Hepatocyte (in vitro differentiated cells): ENCODE measurements at regions not wholly inside any gene's neighbourhood (a gene's known extent, or its start where the extent isn't known, plus 50 kb on each side); places are given as distances from the start of the nearest gene placed in this dataset.

Experiments
- DNase-seq: peaks from one replicate; pipeline ENCODE4 v3.0.0-alpha.2; 2016; ENCODE audit warnings: low spot score
- H2AFZ ChIP-seq: fragments of 200-600 bp; sonication (generic); 2 replicates; pipeline ENCODE4 v1.6.0; 2016; ENCODE audit warnings: antibody characterized with exemption, mild to moderate bottlenecking
- H3K27ac ChIP-seq: fragments of 200-600 bp; sonication (generic); 2 replicates; pipeline ENCODE4 v1.5.1; 2016; ENCODE audit warnings: mild to moderate bottlenecking
- H3K27me3 ChIP-seq: fragments of 200-600 bp; sonication (generic); 2 replicates; pipeline ENCODE4 v1.6.1; 2016
- H3K36me3 ChIP-seq: fragments of 200-600 bp; sonication (generic); replicated peaks from 2 replicates; pipeline ENCODE4 v1.5.1; 2016; ENCODE audit warnings: low read depth; ENCODE audit not compliant: insufficient read depth
- H3K4me1 ChIP-seq: fragments of 200-600 bp; sonication (generic); 2 replicates; pipeline ENCODE4 v1.5.1; 2016; ENCODE audit warnings: mild to moderate bottlenecking, moderate library complexity; ENCODE audit not compliant: insufficient read depth
- H3K4me2 ChIP-seq: fragments of 200-600 bp; sonication (generic); 2 replicates; pipeline ENCODE4 v1.6.0; 2016
- H3K4me3 ChIP-seq: fragments of 200-600 bp; sonication (generic); 2 replicates; pipeline ENCODE4 v1.5.1; 2016; ENCODE audit warnings: mild to moderate bottlenecking
- H3K79me2 ChIP-seq: fragments of 200-600 bp; sonication (generic); 2 replicates; pipeline ENCODE4 v1.6.0; 2017; ENCODE audit warnings: mild to moderate bottlenecking
- H3K9me2 ChIP-seq: fragments of 200-600 bp; sonication (generic); replicated peaks from 2 replicates; pipeline ENCODE4 v1.6.0; 2017; ENCODE audit warnings: mild to moderate bottlenecking; ENCODE audit not compliant: insufficient read depth
- H3K9me3 ChIP-seq: fragments of 200-600 bp; sonication (generic); 2 replicates; pipeline ENCODE4 v1.5.1; 2016; ENCODE audit warnings: low read depth, mild to moderate bottlenecking
- H4K20me1 ChIP-seq: fragments of 200-600 bp; sonication (generic); 2 replicates; pipeline ENCODE4 v1.6.0; 2016; ENCODE audit warnings: mild to moderate bottlenecking; ENCODE audit not compliant: insufficient read depth, poor library complexity, severe bottlenecking
- EZH2 ChIP-seq: fragments of 200-600 bp; sonication (generic); IDR thresholded peaks from 2 replicates; pipeline ENCODE4 v1.6.1; 2016; ENCODE audit warnings: antibody characterized with exemption, mild to moderate bottlenecking, borderline replicate concordance
- EZH2phosphoT487 ChIP-seq: fragments of 200-600 bp; sonication (generic); IDR thresholded peaks from one replicate; pipeline ENCODE4 v1.6.1; 2018; ENCODE audit warnings: antibody characterized with exemption, mild to moderate bottlenecking, low read depth, moderate library complexity; ENCODE audit not compliant: unreplicated experiment, severe bottlenecking
- WGBS: methylation state at CpG from one replicate; pipeline ENCODE4 v1.1.6; 2016; ENCODE audit warnings: low lambda C conversion rate; ENCODE audit errors: missing lambda C conversion rate; 5-methylcytosine and 5-hydroxymethylcytosine counted together
- TF ChIP-seq, protein P1 (sequence below): fragments of 200-600 bp; sonication (generic); IDR thresholded peaks from 2 replicates; pipeline ENCODE4 v1.5.1; 2016; ENCODE audit warnings: antibody characterized with exemption, mild to moderate bottlenecking; ENCODE audit not compliant: poor library complexity

GRCh38 chr7:47217086-47217485 is 364.8 kb downstream of the TNS3 start:
- Histone ChIP-seq H3K4me1 (peaks cover 2% of the 10 kb centered on the region), H3K27ac (no peak overlapping the region), H3K27me3 (no peaks in the 10 kb centered on the region), H3K9me3 (no peaks in the 10 kb centered on the region), H3K9me2 (no peaks in the 10 kb centered on the region), H3K4me3 (no peak overlapping the region), H3K4me2 (no peak overlapping the region), H2AFZ (no peak overlapping the region), H3K36me3 (no peaks in the 10 kb centered on the region), H4K20me1 (no peaks in the 10 kb centered on the region), H3K79me2 (no peaks in the 10 kb centered on the region)
- DNase-seq: no peak
- WGBS: 93% methylated on average over 3 of the region's 3 CpGs
- TF ChIP-seq, protein P1, sequence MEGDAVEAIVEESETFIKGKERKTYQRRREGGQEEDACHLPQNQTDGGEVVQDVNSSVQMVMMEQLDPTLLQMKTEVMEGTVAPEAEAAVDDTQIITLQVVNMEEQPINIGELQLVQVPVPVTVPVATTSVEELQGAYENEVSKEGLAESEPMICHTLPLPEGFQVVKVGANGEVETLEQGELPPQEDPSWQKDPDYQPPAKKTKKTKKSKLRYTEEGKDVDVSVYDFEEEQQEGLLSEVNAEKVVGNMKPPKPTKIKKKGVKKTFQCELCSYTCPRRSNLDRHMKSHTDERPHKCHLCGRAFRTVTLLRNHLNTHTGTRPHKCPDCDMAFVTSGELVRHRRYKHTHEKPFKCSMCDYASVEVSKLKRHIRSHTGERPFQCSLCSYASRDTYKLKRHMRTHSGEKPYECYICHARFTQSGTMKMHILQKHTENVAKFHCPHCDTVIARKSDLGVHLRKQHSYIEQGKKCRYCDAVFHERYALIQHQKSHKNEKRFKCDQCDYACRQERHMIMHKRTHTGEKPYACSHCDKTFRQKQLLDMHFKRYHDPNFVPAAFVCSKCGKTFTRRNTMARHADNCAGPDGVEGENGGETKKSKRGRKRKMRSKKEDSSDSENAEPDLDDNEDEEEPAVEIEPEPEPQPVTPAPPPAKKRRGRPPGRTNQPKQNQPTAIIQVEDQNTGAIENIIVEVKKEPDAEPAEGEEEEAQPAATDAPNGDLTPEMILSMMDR: no peak
- TF ChIP-seq EZH2: no peak
- TF ChIP-seq EZH2phosphoT487: no peak

DNA sequence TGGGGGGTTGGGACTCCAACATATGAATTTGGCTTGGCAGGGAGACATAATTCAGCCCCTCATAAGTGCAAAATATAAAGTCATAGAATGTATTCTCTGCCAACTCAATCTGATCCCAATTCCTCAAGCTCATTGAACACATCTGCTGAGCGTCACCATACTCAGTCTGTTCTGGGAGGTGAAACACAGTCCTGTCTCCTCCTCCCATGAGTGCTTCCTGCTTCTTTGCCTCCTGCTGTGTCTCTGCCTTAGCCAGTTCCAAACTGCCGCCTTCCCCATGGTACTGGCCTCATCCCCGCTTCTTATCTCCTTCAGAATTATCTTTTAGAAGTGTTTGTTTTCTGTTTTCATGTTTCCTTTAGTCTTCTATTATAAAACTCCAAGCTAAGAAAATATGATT is 365.5 kb downstream of the TNS3 start:
- TF ChIP-seq EZH2 (no peak), EZH2phosphoT487 (no peak)
- TF ChIP-seq, protein P1: no peak
- Histone ChIP-seq H3K27ac (no peak overlapping the region), H3K79me2 (no peaks in the 10 kb centered on the region), H3K36me3 (no peaks in the 10 kb centered on the region), H4K20me1 (no peaks in the 10 kb centered on the region), H3K9me2 (no peaks in the 10 kb centered on the region), H2AFZ (no peak overlapping the region), H3K27me3 (no peaks in the 10 kb centered on the region), H3K4me2 (no peak overlapping the region), H3K4me3 (no peak overlapping the region), H3K4me1 (peaks cover 4% of the 10 kb centered on the region), H3K9me3 (no peaks in the 10 kb centered on the region)
- WGBS: 79% methylated on average over 3 of the region's 3 CpGs
- no peak for DNase-seq

DNA sequence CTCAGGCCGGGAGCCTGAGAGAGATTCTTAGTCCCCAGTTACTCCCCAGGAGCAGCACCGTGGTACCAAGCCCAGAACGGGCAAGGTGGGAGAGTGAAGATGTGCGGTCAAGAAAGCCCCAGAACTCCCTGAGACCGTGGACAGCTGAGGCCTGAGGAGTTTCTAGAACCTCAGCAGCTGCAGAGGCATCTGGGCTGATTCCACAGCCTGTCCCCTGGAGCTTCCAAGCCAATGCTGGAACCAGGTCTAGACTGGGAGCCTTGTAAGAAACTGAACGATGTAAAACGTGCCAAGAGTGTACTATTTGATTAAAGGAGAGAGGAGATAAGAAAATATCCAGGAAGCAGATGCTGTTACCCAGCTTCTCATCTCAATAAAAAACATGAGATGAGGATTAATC is 366.3 kb downstream of the TNS3 start:
- no peaks in the 10 kb centered on the region for H3K9me2 ChIP-seq
- no peaks in the 10 kb centered on the region for H4K20me1 ChIP-seq
- no peak for DNase-seq
- no peak overlapping the region for H3K4me2 ChIP-seq
- no peaks in the 10 kb centered on the region for H3K36me3 ChIP-seq
- 89% methylated on average over 7 of the region's 7 CpGs for WGBS
- no peaks in the 10 kb centered on the region for H3K9me3 ChIP-seq
- no peak overlapping the region for H3K27ac ChIP-seq
- no peaks in the 10 kb centered on the region for H3K79me2 ChIP-seq
- no peak overlapping the region for H2AFZ ChIP-seq
- peaks cover 4% of the 10 kb centered on the region for H3K4me1 ChIP-seq
- H3K27me3 ChIP-seq: no peaks in the 10 kb centered on the region
- no peak overlapping the region for H3K4me3 ChIP-seq
- TF ChIP-seq EZH2phosphoT487 (no peak), EZH2 (no peak)
- TF ChIP-seq, protein P1: no peak

GRCh38 chr7:47215049-47215448 is 366.9 kb downstream of the TNS3 start:
- TF ChIP-seq, protein P1: no peak
- no peak for TF ChIP-seq EZH2phosphoT487
- no peak for TF ChIP-seq EZH2
- no peaks in the 10 kb centered on the region for H4K20me1 ChIP-seq
- no peaks in the 10 kb centered on the region for H3K36me3 ChIP-seq
- H3K79me2 ChIP-seq: no peaks in the 10 kb centered on the region
- no peaks in the 10 kb centered on the region for H3K9me3 ChIP-seq
- DNase-seq: no peak
- H2AFZ ChIP-seq: no peak overlapping the region
- no peaks in the 10 kb centered on the region for H3K9me2 ChIP-seq
- 92% methylated on average over 4 of the region's 4 CpGs for WGBS
- peaks cover 4% of the 10 kb centered on the region for H3K4me1 ChIP-seq
- no peak overlapping the region for H3K27ac ChIP-seq
- no peak overlapping the region for H3K4me3 ChIP-seq
- no peak overlapping the region for H3K4me2 ChIP-seq
- H3K27me3 ChIP-seq: no peaks in the 10 kb centered on the region
